LNCAP (cell line): ENCODE measurements at regions not wholly inside any gene's neighbourhood (a gene's known extent, or its start where the extent isn't known, plus 50 kb on each side); places are given as distances from the start of the nearest gene placed in this dataset.

ENCODE experiments used
- CTCF ChIP-seq: fragments of 450-650 bp; IDR thresholded peaks from 2 replicates; pipeline ENCODE4 v1.5.1; 2017; ENCODE audit warnings: mild to moderate bottlenecking

- no peak for TF ChIP-seq CTCF
Observed at GRCh38 chr3:106457281-106458180, 588.7 kb upstream of the CBLB start.

GRCh38 chr3:106458952-106459351 lies 590.1 kb upstream of the CBLB start:
- no peak for TF ChIP-seq CTCF

- no peak for TF ChIP-seq CTCF
Observed at GRCh38 chr3:106466881-106467280, 598.1 kb upstream of the CBLB start.

GRCh38 chr3:106473576-106474475 lies 605.0 kb upstream of the CBLB start:
- no peak for TF ChIP-seq CTCF

- no peak for TF ChIP-seq CTCF
Observed at GRCh38 chr3:106482451-106482850, 613.6 kb upstream of the CBLB start.

- TF ChIP-seq CTCF: no peak
Observed at GRCh38 chr3:106485217-106485616, 616.4 kb upstream of the CBLB start.

GRCh38 chr3:106485802-106486201 lies 617.0 kb upstream of the CBLB start:
- TF ChIP-seq CTCF: no peak
